Aorta (tissue), 5 donors: ENCODE measurements at regions not wholly inside any gene's neighbourhood (a gene's known extent, or its start where the extent isn't known, plus 50 kb on each side); places are given as distances from the start of the nearest gene placed in this dataset.
"Not testable (repeated sequence)": the region's sequence is repeated elsewhere in the genome, so short reads cannot be mapped to it uniquely, and the experiment has no call there.

Experiments used
- ATAC-seq: fragments of 200-7000 bp; cut with Tn5 transposase; one replicate; pipeline ENCODE4 v1.9.1; 2022; ENCODE audit warnings: moderate library complexity; ENCODE audit not compliant: low FRiP score
- DNase-seq, 2 donors: peaks; one replicate each; pipeline ENCODE4 v3.0.0-alpha.2; 2020
- H3K27ac ChIP-seq, 2 donors: one replicate each; pipeline ENCODE4 v1.5.1; 2013; ENCODE audit warnings: low read length in 2 of 2, mild to moderate bottlenecking in 2 of 2, moderate library complexity in 2 of 2, control low read depth in 1 of 2, inconsistent platforms in 1 of 2, low read depth in 1 of 2
- H3K27me3 ChIP-seq, 2 donors: one replicate each; pipeline ENCODE4 v1.6.1; 2013; ENCODE audit warnings: control low read depth in 1 of 2, low read length in 1 of 2, mild to moderate bottlenecking in 1 of 2, moderate library complexity in 1 of 2; ENCODE audit not compliant: insufficient read depth in 2 of 2, control insufficient read depth in 1 of 2
- H3K36me3 ChIP-seq, 2 donors: one replicate each; pipeline ENCODE4 v1.6.1; 2013; ENCODE audit warnings: control low read depth in 1 of 2, low read length in 1 of 2, mild to moderate bottlenecking in 1 of 2; ENCODE audit not compliant: insufficient read depth in 2 of 2, control insufficient read depth in 1 of 2
- H3K4me1 ChIP-seq, 2 donors: one replicate each; pipeline ENCODE4 v1.6.1; 2013; ENCODE audit warnings: low read length in 2 of 2, control low read depth in 1 of 2, mild to moderate bottlenecking in 1 of 2, moderate library complexity in 1 of 2; ENCODE audit not compliant: insufficient read depth in 2 of 2, control insufficient read depth in 1 of 2
- H3K4me3 ChIP-seq, 2 donors: one replicate each; pipeline ENCODE4 v1.5.1; 2013; ENCODE audit warnings: low read length in 2 of 2, control low read depth in 1 of 2, mild to moderate bottlenecking in 1 of 2
- H3K9me3 ChIP-seq: one replicate; pipeline ENCODE4 v1.6.1; 2013; ENCODE audit warnings: mild to moderate bottlenecking, low read length; ENCODE audit not compliant: control insufficient read depth
- WGBS, 2 donors: extraction: QIAGEN DNeasy Blood & Tissue Kit; methylation state at CpG; one replicate each; pipeline ENCODE4 v1.1.7; 2013; 5-methylcytosine and 5-hydroxymethylcytosine counted together
- intact Hi-C, 2 donors: fragments of 100-400 bp; cut with DNase I; formaldehyde crosslinking; loops; one replicate each; pipeline versions ENCODE4 v1.14.2 to v1.15.0; 2022
- donor health status: healthy with polysubstance abuse.
- donor health status: Bipolar disorder and iron deficiency.
- donor health status: DM: no; HTN: no; CAD: no.
- donor health status: DM: no; HTN: no; CAD: no.
- donor health status: DM: yes; HTN: yes; CAD: no.

DNA sequence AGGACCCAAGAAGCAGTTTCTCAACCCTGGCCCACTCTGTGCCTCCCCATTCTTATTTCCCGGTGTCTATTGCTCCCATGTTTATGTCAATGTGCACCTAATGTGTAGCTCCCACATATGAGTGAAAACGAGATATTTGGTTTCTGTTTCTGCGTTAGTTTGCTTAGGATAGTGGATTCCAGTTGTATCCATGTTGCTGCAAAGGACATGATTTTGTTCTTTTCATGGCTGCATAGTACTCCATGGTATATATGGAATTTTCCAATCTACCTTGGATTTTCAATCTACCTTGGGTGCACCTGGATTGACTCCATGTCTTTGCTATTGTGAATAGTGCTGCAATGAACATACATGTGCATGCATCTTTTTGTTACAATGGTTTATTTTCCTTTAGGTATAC, 119.8 kb upstream of the CTSV start:
- ATAC-seq: not testable (repeated sequence)
- 94 to 95% methylated on average over 3 of the region's 3 CpGs for WGBS, 2 donors

DNA sequence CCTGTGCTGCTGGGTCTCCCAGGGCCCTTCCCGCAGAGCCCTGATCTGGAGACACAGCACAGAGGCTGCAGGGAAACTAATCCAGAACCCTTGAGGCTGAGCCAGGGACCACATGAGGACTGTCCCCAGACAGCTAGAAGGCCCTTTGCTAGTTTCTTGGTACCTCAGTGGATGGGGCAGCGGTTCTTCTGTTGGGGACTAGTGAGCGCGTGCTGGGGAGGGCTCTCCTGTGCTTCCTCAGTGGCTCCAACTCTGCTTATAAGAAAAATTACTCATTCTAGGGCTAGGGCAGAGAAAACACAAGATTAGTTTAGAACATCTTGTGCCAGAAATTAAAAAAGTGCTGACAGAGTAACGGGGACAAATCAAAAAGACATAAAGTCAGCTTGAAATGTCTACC, 116.5 kb upstream of the CTSV start:
- intact Hi-C loops, DNase-seq, H3K27ac ChIP-seq, H3K27me3 ChIP-seq, H3K9me3 ChIP-seq, H3K4me1 ChIP-seq, H3K4me3 ChIP-seq, ATAC-seq, H3K36me3 ChIP-seq: not testable (repeated sequence)
- 87 to 91% methylated on average over 5 of the region's 5 CpGs for WGBS, 2 donors

More for the DNA sequence above, 119.8 kb upstream of the CTSV start:
- DNase-seq, H3K4me1 ChIP-seq, H3K27ac ChIP-seq, H3K4me3 ChIP-seq, H3K27me3 ChIP-seq, intact Hi-C loops, H3K36me3 ChIP-seq, H3K9me3 ChIP-seq: not testable (repeated sequence)

- whole genome bisulfite sequencing, 2 donors: 83 to 93% methylated on average over 6 of the region's 6 CpGs
- intact Hi-C loops: no loop called here
- Histone ChIP-seq H3K4me3 (no peak overlapping the region), H3K9me3 (no peaks in the 10 kb centered on the region), H3K4me1 (peaks cover 0 to 2% of the 10 kb centered on the region in 2 donors), H3K27me3 (no peaks in the 10 kb centered on the region), H3K36me3 (no peaks in the 10 kb centered on the region), H3K27ac (no peak overlapping the region)
- no peak for ATAC-seq
- no peak for DNase-seq
Measured at GRCh38 chr9:97153967-97154366, 115.0 kb upstream of the CTSV start.

DNA sequence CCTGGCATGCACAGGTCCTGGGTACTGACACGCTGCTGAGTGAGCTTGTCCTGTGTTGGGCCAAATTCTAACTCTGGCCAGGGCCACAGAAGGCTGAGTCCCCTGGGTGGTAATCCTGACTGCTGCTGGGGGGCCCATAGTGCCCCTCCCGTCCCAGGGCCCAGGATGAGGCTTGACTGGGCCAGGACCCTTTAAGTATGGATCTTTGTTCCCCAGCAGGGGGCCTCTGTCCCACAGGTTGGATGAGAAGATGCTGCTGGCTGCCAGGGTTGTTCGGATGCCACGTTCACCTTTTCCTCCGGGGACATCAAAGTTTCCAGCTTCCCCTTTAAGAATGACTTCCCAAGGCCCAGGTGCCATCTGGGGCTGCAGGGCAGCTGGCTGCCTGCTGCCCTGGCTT, 114.2 kb upstream of the CTSV start:
- DNase-seq, H3K27me3 ChIP-seq, H3K36me3 ChIP-seq, H3K4me1 ChIP-seq, H3K9me3 ChIP-seq, H3K4me3 ChIP-seq, ATAC-seq, intact Hi-C loops, H3K27ac ChIP-seq: not testable (repeated sequence)
- WGBS, 2 donors: 90 to 94% methylated on average over 5 of the region's 5 CpGs

DNA sequence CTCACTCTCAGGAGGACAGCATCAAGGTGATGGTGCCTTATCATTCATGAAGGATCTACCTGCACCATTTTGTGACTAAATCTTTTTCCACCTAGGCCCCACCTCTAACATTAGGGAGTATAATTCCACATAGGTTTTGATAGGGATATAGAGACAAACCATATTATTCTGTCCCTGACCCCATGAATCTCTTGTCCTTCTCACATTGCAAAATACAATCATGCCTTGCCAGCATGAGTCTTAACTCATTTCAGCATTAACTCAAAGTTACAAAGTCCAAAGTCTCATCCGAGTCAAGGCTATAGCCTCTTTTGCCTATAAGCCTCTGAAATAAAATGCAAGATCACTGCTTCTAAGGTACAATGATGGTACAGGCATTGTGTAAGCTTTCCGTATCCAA, 111.5 kb upstream of the CTSV start:
- H3K27me3 ChIP-seq, ATAC-seq, H3K4me3 ChIP-seq, H3K9me3 ChIP-seq, H3K27ac ChIP-seq, intact Hi-C loops, DNase-seq, H3K36me3 ChIP-seq, H3K4me1 ChIP-seq: not testable (repeated sequence)
- 90 to 94% methylated on average over 2 of the region's 2 CpGs for WGBS, 2 donors

DNA sequence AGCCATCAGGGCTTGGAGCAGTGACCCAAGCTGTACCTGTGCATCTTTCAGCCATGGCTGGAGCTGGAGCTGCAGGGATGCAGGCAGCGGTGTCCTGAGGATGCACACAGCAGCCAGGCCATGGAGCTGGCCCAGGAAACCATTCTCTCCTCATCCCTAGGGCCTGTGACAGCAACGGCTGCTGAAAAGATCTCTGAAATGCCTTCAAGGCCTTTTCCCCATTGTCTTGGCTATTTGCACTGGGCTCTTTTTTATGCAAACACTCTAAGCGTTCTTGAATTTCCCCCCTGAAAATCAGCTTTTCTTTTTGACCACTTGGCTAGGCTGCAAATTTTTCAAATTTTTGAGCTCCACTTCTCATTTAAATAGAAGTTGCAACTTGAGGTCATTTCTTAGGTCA, 109.5 kb upstream of the CTSV start:
- ATAC-seq, H3K36me3 ChIP-seq: not testable (repeated sequence)
- 52 to 57% methylated on average over 3 of the region's 3 CpGs for WGBS, 2 donors

GRCh38 chr9:97145680-97146079, 106.7 kb upstream of the CTSV start:
- H3K27me3 ChIP-seq, H3K36me3 ChIP-seq, H3K9me3 ChIP-seq, ATAC-seq, H3K4me3 ChIP-seq, H3K27ac ChIP-seq, H3K4me1 ChIP-seq, DNase-seq, intact Hi-C loops: not testable (repeated sequence)

More for the DNA sequence above, 109.5 kb upstream of the CTSV start:
- H3K4me1 ChIP-seq, intact Hi-C loops, H3K27ac ChIP-seq, H3K4me3 ChIP-seq, DNase-seq, H3K9me3 ChIP-seq, H3K27me3 ChIP-seq: not testable (repeated sequence)

DNA sequence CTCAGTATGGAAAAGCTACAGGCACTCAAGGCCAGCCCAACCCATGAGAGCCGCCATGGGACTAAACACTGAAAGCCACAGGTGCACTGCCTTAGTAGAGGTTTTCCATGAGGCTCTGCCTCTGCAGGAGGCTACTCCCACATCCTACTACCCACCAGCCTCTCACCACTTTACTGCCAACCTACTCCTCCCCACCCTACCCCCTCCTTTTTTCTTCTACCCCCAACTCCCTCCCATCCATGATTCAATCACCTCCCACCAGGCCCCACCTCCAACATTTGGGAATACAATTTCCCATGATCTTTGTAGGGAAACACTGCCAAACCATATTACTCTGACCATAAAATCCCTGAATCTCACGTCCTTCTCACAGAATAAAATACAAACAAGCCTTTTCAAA, 101.6 kb upstream of the CTSV start:
- H3K36me3 ChIP-seq: no peaks in the 10 kb centered on the region
- 50 to 51% methylated on average over 2 of the region's 2 CpGs for WGBS, 2 donors
- H3K4me1 ChIP-seq: no peaks in the 10 kb centered on the region
- no peak overlapping the region for H3K4me3 ChIP-seq
- no peak for DNase-seq
- no peaks in the 10 kb centered on the region for H3K27me3 ChIP-seq
- intact Hi-C loops: no loop called here
- H3K9me3 ChIP-seq: no peaks in the 10 kb centered on the region
- H3K27ac ChIP-seq: no peak overlapping the region
- no peak for ATAC-seq

GRCh38 chr9:97136421-97136820, 97.5 kb upstream of the CTSV start:
- no peak for DNase-seq
- 65 to 67% methylated on average over 2 of the region's 2 CpGs for WGBS, 2 donors
- no peak for ATAC-seq
- H3K9me3 ChIP-seq: no peaks in the 10 kb centered on the region
- no peaks in the 10 kb centered on the region for H3K27me3 ChIP-seq
- H3K4me3 ChIP-seq: no peak overlapping the region
- no peaks in the 10 kb centered on the region for H3K4me1 ChIP-seq
- H3K27ac ChIP-seq: no peak overlapping the region
- intact Hi-C loops: no loop called here
- no peaks in the 10 kb centered on the region for H3K36me3 ChIP-seq
